Astrocyte (in vitro differentiated cells and primary cell): ENCODE measurements at regions not wholly inside any gene's neighbourhood (a gene's known extent, or its start where the extent isn't known, plus 50 kb on each side); places are given as distances from the start of the nearest gene placed in this dataset.

Experiments used
- CTCF ChIP-seq: IDR thresholded peaks from 2 replicates; pipeline ENCODE4 v1.5.1; 2011; ENCODE audit warnings: low read depth, mild to moderate bottlenecking, inconsistent platforms, low read length, moderate library complexity; ENCODE audit not compliant: insufficient read depth
- EZH2 ChIP-seq: IDR thresholded peaks from 2 replicates; pipeline ENCODE4 v1.6.1; 2012; ENCODE audit warnings: mild to moderate bottlenecking, low read length, inconsistent platforms; ENCODE audit not compliant: insufficient read depth

- TF ChIP-seq CTCF, result no peak
- TF ChIP-seq EZH2, result no peak
These were observed 72.7 kb upstream of the SLCO4A1 start for GRCh38 chr20:62569615-62570014.
